ENCODE measurements at regions not wholly inside any gene's neighbourhood (a gene's known extent, or its start where the extent isn't known, plus 50 kb on each side); places are given as distances from the start of the nearest gene placed in this dataset.

GRCh38 chr20:9927224-9927623 is 88.3 kb upstream of the PAK5 start:
- H3K27ac ChIP-seq = no peak overlapping the region

DNA sequence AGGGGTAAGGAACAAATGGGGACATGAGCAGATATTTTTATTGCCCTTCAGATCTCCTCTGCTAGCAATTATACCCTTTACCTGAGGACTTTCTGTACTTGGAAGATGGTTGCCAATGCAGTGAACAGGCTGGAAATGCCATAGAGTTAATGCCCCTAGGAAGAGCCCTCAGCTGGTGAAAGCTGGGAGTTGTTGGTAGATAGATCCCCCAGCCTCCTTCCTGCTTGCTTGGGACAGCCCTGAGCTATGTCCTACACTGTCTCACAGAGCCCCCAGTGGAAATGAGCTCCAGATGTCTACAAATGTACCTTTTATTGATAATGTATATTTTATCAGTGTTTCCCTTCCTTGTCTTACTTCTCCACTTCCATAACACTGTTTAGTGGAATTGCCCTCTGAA is 87.6 kb upstream of the PAK5 start:
- TF ChIP-seq POLR2A (IDR thresholded peaks at IDR 0.05) (no peak), CTCF (IDR thresholded peaks at IDR 0.05) (no peak)
- DNase-seq (ENCODE audit: low spot score) = no peak
- H3K27me3 ChIP-seq (replicated peaks; ENCODE audit: insufficient read depth) = no peaks in the 10 kb centered on the region
- intact Hi-C loops (cut with DNase I) = no loop called here
- H3K27ac ChIP-seq = no peak overlapping the region
- no peaks in the 10 kb centered on the region for H3K4me1 ChIP-seq (replicated peaks)
- H3K9me3 ChIP-seq = no peaks in the 10 kb centered on the region
- H3K36me3 ChIP-seq = no peaks in the 10 kb centered on the region
- no peak overlapping the region for H3K4me3 ChIP-seq

More at GRCh38 chr20:9927224-9927623, 88.3 kb upstream of the PAK5 start:
- H3K4me3 ChIP-seq = no peak overlapping the region
- peak; percentile 78 for TF ChIP-seq POLR2AphosphoS5 (IDR thresholded peaks at IDR 0.05)
- TF ChIP-seq POLR2A (IDR thresholded peaks at IDR 0.05) = no peak
- no peaks in the 10 kb centered on the region for H3K4me1 ChIP-seq (replicated peaks)
- intact Hi-C loops (cut with DNase I) = no loop called here
- 6% methylated on average over 1 of the region's 1 CpG for WGBS
- peak; percentile 39 for DNase-seq (ENCODE audit: low spot score)
- H3K36me3 ChIP-seq = no peaks in the 10 kb centered on the region
- no peaks in the 10 kb centered on the region for H3K9me3 ChIP-seq
- H3K27me3 ChIP-seq (replicated peaks; ENCODE audit: insufficient read depth) = no peaks in the 10 kb centered on the region

DNA sequence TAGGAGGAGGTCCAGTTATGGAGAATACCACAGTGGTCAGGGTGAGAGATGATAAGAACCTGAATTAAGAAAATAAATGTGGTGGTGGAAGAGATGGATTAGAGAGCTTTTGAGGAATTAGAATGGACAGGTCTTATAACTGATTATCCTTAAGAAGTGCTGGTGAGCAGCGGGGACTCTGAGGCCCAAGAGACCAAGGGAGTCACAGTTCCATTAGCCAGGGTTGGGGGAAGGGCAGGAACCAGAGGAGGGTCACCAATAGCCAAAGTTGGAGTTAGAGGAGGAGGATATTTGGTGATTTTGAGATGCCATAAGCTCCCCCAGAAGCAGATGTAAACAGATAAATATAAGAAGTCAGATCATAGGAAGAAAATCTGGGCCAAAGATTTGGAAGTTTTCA is 87.1 kb upstream of the PAK5 start:
- Histone ChIP-seq H3K4me3 (no peak overlapping the region), H3K27me3 (replicated peaks; ENCODE audit: insufficient read depth) (no peaks in the 10 kb centered on the region), H3K9me3 (no peaks in the 10 kb centered on the region), H3K4me1 (replicated peaks) (no peaks in the 10 kb centered on the region), H3K36me3 (no peaks in the 10 kb centered on the region), H3K27ac (no peak overlapping the region)
- TF ChIP-seq CTCF (IDR thresholded peaks at IDR 0.05) = no peak
- no peak for TF ChIP-seq POLR2A (IDR thresholded peaks at IDR 0.05)
- no peak for TF ChIP-seq POLR2AphosphoS5 (IDR thresholded peaks at IDR 0.05)
- 94% methylated on average over 1 of the region's 1 CpG for WGBS
- no peak for DNase-seq (ENCODE audit: low spot score)
- intact Hi-C loops (cut with DNase I) = no loop called here

DNA sequence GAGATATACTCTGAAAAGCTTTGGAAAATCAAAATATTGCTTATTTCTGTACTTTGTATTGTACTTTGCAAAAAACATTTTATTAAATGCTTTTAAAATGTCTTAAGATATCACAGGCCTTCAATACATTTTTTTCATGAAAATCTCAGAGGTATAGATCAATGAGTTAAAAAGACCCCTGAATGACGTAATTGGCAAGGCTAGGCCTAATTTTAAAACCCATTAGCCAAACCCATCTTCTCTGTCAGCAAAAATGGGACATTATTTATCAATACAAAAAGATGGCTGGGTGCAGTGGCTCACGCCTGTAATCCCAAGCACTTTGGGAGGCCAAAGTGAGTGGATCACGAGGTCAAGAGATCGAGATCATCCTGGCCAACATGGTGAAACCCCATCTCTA is 84.8 kb upstream of the PAK5 start:
- no peaks in the 10 kb centered on the region for H3K27me3 ChIP-seq (replicated peaks; ENCODE audit: insufficient read depth)
- WGBS = 94% methylated on average over 4 of the region's 4 CpGs
- no peak overlapping the region for H3K4me3 ChIP-seq
- TF ChIP-seq CTCF (IDR thresholded peaks at IDR 0.05) (no peak), POLR2AphosphoS5 (IDR thresholded peaks at IDR 0.05) (no peak), POLR2A (IDR thresholded peaks at IDR 0.05) (no peak)
- no peaks in the 10 kb centered on the region for H3K36me3 ChIP-seq
- DNase-seq (ENCODE audit: low spot score) = no peak
- intact Hi-C loops (cut with DNase I) = no loop called here
- H3K9me3 ChIP-seq = no peaks in the 10 kb centered on the region
- H3K4me1 ChIP-seq (replicated peaks) = no peaks in the 10 kb centered on the region
- no peak overlapping the region for H3K27ac ChIP-seq

DNA sequence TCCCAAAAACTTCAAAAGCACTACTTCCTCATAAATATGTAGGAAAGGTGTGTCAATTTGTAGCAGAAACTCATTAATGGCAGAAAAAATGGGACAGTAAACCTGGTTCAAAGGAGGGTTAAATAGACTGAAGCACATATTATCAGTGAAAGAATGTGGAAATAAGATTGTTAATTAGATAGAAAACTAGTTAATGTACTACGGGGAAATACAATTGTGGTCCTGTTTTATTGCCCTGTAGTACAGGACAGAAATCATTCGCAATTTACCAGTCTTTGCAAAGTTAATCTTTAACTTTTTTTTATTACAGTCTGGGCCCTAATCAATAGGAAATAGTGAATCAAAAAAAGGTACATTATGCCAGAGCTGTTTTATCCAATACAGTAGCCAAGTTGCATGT is 82.0 kb upstream of the PAK5 start:
- Histone ChIP-seq H3K4me3 (no peak overlapping the region), H3K9me3 (no peaks in the 10 kb centered on the region), H3K36me3 (no peaks in the 10 kb centered on the region), H3K27me3 (replicated peaks; ENCODE audit: insufficient read depth) (no peaks in the 10 kb centered on the region), H3K4me1 (replicated peaks) (no peaks in the 10 kb centered on the region), H3K27ac (no peak overlapping the region)
- DNase-seq (ENCODE audit: low spot score) = no peak
- WGBS = 37% methylated on average over 2 of the region's 2 CpGs
- intact Hi-C loops (cut with DNase I) = no loop called here
- TF ChIP-seq POLR2A (IDR thresholded peaks at IDR 0.05) (no peak), POLR2AphosphoS5 (IDR thresholded peaks at IDR 0.05) (no peak), CTCF (IDR thresholded peaks at IDR 0.05) (no peak)

All from prostate gland (tissue), 2 donors.